NCI-H2227 treated with DMSO at 0.1 percent for 48 hours (cell line): ENCODE measurements at regions not wholly inside any gene's neighbourhood (a gene's known extent, or its start where the extent isn't known, plus 50 kb on each side); places are given as distances from the start of the nearest gene placed in this dataset.

Source experiments
- DNase-seq: peaks from one replicate; lab custom pipeline; 2025; lab: John Stamatoyannopoulos, UW

GRCh38 chr21:24894324-24894723 lies 713.0 kb downstream of the MRPL39 start:
- no peak for DNase-seq

- no peak for DNase-seq
These were observed 717.3 kb downstream of the MRPL39 start for GRCh38 chr21:24890021-24890420.

GRCh38 chr21:24881506-24881905 lies 725.8 kb downstream of the MRPL39 start:
- DNase-seq = no peak

- no peak for DNase-seq
These were observed 736.6 kb downstream of the MRPL39 start for GRCh38 chr21:24870633-24871032.

- DNase-seq = no peak
These were observed 737.4 kb downstream of the MRPL39 start for GRCh38 chr21:24869862-24870261.

- DNase-seq = no peak
These were observed 739.2 kb downstream of the MRPL39 start for GRCh38 chr21:24868117-24868516.

GRCh38 chr21:24861471-24861870 lies 745.8 kb downstream of the MRPL39 start:
- DNase-seq = no peak

GRCh38 chr21:24856326-24856725 lies 751.0 kb downstream of the MRPL39 start:
- no peak for DNase-seq

GRCh38 chr21:24852610-24853195 lies 754.6 kb downstream of the MRPL39 start:
- DNase-seq = no peak

GRCh38 chr21:24850121-24850520 lies 757.2 kb downstream of the MRPL39 start:
- no peak for DNase-seq

GRCh38 chr21:24844671-24845070 lies 762.6 kb downstream of the MRPL39 start:
- no peak for DNase-seq

- DNase-seq = no peak
These were observed 767.0 kb downstream of the MRPL39 start for GRCh38 chr21:24840287-24840686.

- no peak for DNase-seq
These were observed 774.3 kb downstream of the MRPL39 start for GRCh38 chr21:24832961-24833360.

- DNase-seq = no peak
These were observed 777.9 kb downstream of the MRPL39 start for GRCh38 chr21:24829397-24829796.

- DNase-seq = no peak
These were observed 780.5 kb downstream of the MRPL39 start for GRCh38 chr21:24826822-24827221.

GRCh38 chr21:24825348-24825747 lies 781.9 kb downstream of the MRPL39 start:
- DNase-seq = no peak

- DNase-seq = no peak
These were observed 783.1 kb downstream of the MRPL39 start for GRCh38 chr21:24824209-24824608.

- no peak for DNase-seq
These were observed 784.0 kb downstream of the MRPL39 start for GRCh38 chr21:24823247-24823646.

- no peak for DNase-seq
These were observed 822.2 kb downstream of the MRPL39 start for GRCh38 chr21:24785033-24785432.

- DNase-seq = peak; percentile 2
These were observed 826.1 kb downstream of the MRPL39 start for GRCh38 chr21:24781146-24781545.

- DNase-seq = no peak
These were observed 847.8 kb downstream of the MRPL39 start for GRCh38 chr21:24759348-24760075.

GRCh38 chr21:24738063-24738462 lies 869.2 kb downstream of the MRPL39 start:
- DNase-seq = no peak

- no peak for DNase-seq
These were observed 869.9 kb downstream of the MRPL39 start for GRCh38 chr21:24737296-24737850.

GRCh38 chr21:24730661-24731060 lies 876.6 kb downstream of the MRPL39 start:
- no peak for DNase-seq
